Fibroblast of lung (primary cell): ENCODE measurements at regions not wholly inside any gene's neighbourhood (a gene's known extent, or its start where the extent isn't known, plus 50 kb on each side); places are given as distances from the start of the nearest gene placed in this dataset.

Experiments used
- DNase-seq, 2 donors: peaks; one replicate each; pipeline versions ENCODE4 v3.0.0 to v3.0.0-alpha.2; 2010; ENCODE audit warnings: low read depth in 2 of 2
- H2AFZ ChIP-seq: 2 replicates; pipeline ENCODE4 v1.5.1; 2012; ENCODE audit warnings: low read length, control low read depth, inconsistent platforms
- H3K27ac ChIP-seq: 2 replicates; pipeline ENCODE4 v1.5.1; 2011; ENCODE audit warnings: low read length, control low read depth; ENCODE audit not compliant: insufficient read depth
- H3K27me3 ChIP-seq: 2 replicates; pipeline ENCODE4 v1.5.1; 2011; ENCODE audit warnings: mild to moderate bottlenecking, low read length; ENCODE audit not compliant: control insufficient read depth, insufficient read depth
- H3K36me3 ChIP-seq: 2 replicates; pipeline ENCODE4 v1.5.1; 2011; ENCODE audit warnings: low read length; ENCODE audit not compliant: control insufficient read depth, insufficient read depth
- H3K4me1 ChIP-seq: 2 replicates; pipeline ENCODE4 v1.5.1; 2011; ENCODE audit warnings: low read length; ENCODE audit not compliant: control insufficient read depth, insufficient read depth; ENCODE audit errors: extremely low read depth
- H3K4me2 ChIP-seq: 2 replicates; pipeline ENCODE4 v1.5.1; 2011; ENCODE audit warnings: low read length, control low read depth; ENCODE audit not compliant: insufficient read depth; ENCODE audit errors: extremely low read depth
- H3K4me3 ChIP-seq, 4 experiments: fragments of 200-600 bp in 1 of 4; sonication (generic) in 1 of 4; replicated peaks in 1 of 4; 2 replicates each; pipeline ENCODE4 v1.5.1; 2011 to 2016; ENCODE audit warnings: low read length in 4 of 4, low read depth in 3 of 4, mild to moderate bottlenecking in 3 of 4, control low read depth in 2 of 4, inconsistent platforms in 1 of 4, mixed read lengths in 1 of 4; ENCODE audit not compliant: insufficient read depth in 1 of 4; ENCODE audit errors: control extremely low read depth in 1 of 4
- H3K79me2 ChIP-seq: 2 replicates; pipeline ENCODE4 v1.5.1; 2012; ENCODE audit warnings: mild to moderate bottlenecking, low read length, inconsistent platforms; ENCODE audit not compliant: control insufficient read depth, insufficient read depth
- H3K9ac ChIP-seq: 2 replicates; pipeline ENCODE4 v1.5.1; 2011; ENCODE audit warnings: mild to moderate bottlenecking, low read length, control low read depth; ENCODE audit not compliant: insufficient read depth
- H3K9me3 ChIP-seq: 2 replicates; pipeline ENCODE4 v1.5.1; 2012; ENCODE audit warnings: low read depth, low read length; ENCODE audit not compliant: control insufficient read depth, insufficient read depth
- H4K20me1 ChIP-seq: 2 replicates; pipeline ENCODE4 v1.5.1; 2011; ENCODE audit warnings: low read length; ENCODE audit not compliant: control insufficient read depth, insufficient read depth; ENCODE audit errors: extremely low read depth
- CTCF ChIP-seq, 2 donors: IDR thresholded peaks in 1 of 2; conservative IDR thresholded peaks in 1 of 2; 1 replicate in 1 of 2; 2 replicates in 1 of 2; pipeline ENCODE4 v1.5.1; 2011 to 2012; ENCODE audit warnings: low read length in 2 of 2, control low read depth in 1 of 2, inconsistent platforms in 1 of 2, low read depth in 1 of 2, mild to moderate bottlenecking in 1 of 2
- EZH2 ChIP-seq: IDR thresholded peaks from 2 replicates; pipeline ENCODE4 v1.5.1; 2012; ENCODE audit warnings: low read length, control low read depth, mild to moderate bottlenecking; ENCODE audit errors: missing control alignments

DNA sequence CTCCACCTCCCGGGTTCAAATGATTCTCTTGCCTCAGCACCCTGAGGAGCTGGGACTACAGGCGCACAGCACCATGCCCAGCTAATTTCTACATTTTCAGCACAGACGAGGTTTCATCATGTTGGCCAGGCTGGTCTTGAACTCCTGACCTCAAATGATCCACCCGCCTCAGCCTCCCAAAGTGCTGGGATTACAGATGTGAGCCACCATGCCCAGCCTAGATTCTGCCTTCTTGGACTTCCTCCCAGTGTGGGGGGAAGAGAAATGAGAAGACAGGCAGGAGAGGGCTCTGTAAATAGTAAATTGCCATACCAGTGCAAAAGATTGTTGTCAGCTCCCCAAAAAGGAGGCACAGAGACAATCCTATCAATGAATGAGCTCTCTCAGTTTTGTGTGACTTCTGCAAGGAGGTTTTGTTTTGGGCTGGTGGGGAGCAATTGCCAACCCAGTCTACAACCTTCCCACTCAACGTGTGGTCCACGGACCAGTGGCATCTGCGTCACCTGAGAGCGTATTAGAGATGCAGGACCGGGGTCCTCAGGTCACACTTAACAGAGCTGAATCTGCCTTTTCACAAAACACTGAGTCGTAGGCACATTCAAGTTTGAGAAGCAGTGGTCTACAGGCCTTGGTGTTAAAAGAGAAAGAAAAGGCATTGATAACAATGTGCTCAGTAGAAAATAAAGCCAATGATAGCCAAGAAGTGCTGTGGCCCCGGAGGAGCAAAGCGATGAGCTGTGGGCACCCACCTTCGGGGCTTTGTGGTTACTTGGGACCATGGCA lies 78.1 kb downstream of the MYCN start:
- H3K4me2 ChIP-seq, result no peak overlapping the region

GRCh38 chr2:16016282-16016681 lies 75.9 kb downstream of the MYCN start:
- Histone ChIP-seq H2AFZ (no peak overlapping the region), H3K79me2 (no peaks in the 10 kb centered on the region), H4K20me1 (no peaks in the 10 kb centered on the region), H3K36me3 (no peaks in the 10 kb centered on the region), H3K4me1 (no peaks in the 10 kb centered on the region), H3K4me3 (no peak overlapping the region), H3K27me3 (no peaks in the 10 kb centered on the region), H3K9ac (no peak overlapping the region), H3K4me2 (no peak overlapping the region), H3K9me3 (no peaks in the 10 kb centered on the region), H3K27ac (no peak overlapping the region)
- no peak for DNase-seq
- no peak for TF ChIP-seq CTCF (conservative IDR thresholded peaks at IDR 0.05 in 1 of 2, IDR thresholded peaks at IDR 0.05 in 1 of 2; ENCODE audit: low read depth in 1 of 2, low read length in 2 of 2)
- no peak for TF ChIP-seq EZH2

More for the DNA sequence above, 78.1 kb downstream of the MYCN start:
- no peaks in the 10 kb centered on the region for H4K20me1 ChIP-seq
- no peaks in the 10 kb centered on the region for H3K79me2 ChIP-seq
- H3K4me3 ChIP-seq, result no peak overlapping the region
- no peaks in the 10 kb centered on the region for H3K4me1 ChIP-seq
- TF ChIP-seq CTCF (conservative IDR thresholded peaks at IDR 0.05 in 1 of 2, IDR thresholded peaks at IDR 0.05 in 1 of 2; ENCODE audit: low read depth in 1 of 2, low read length in 2 of 2) (no peak), EZH2 (no peak)
- H3K36me3 ChIP-seq, result no peaks in the 10 kb centered on the region
- no peak overlapping the region for H2AFZ ChIP-seq
- no peaks in the 10 kb centered on the region for H3K27me3 ChIP-seq
- no peak for DNase-seq
- no peak overlapping the region for H3K27ac ChIP-seq
- H3K9ac ChIP-seq, result no peak overlapping the region
- no peaks in the 10 kb centered on the region for H3K9me3 ChIP-seq

GRCh38 chr2:16015903-16016265 lies 75.5 kb downstream of the MYCN start:
- no peaks in the 10 kb centered on the region for H3K9me3 ChIP-seq
- H2AFZ ChIP-seq, result no peak overlapping the region
- H3K79me2 ChIP-seq, result no peaks in the 10 kb centered on the region
- H3K36me3 ChIP-seq, result no peaks in the 10 kb centered on the region
- no peak overlapping the region for H3K9ac ChIP-seq
- H3K27ac ChIP-seq, result no peak overlapping the region
- H3K4me1 ChIP-seq, result no peaks in the 10 kb centered on the region
- H3K4me3 ChIP-seq, result no peak overlapping the region
- DNase-seq, result no peak
- no peaks in the 10 kb centered on the region for H3K27me3 ChIP-seq
- no peak for TF ChIP-seq EZH2
- TF ChIP-seq CTCF (conservative IDR thresholded peaks at IDR 0.05 in 1 of 2, IDR thresholded peaks at IDR 0.05 in 1 of 2; ENCODE audit: low read depth in 1 of 2, low read length in 2 of 2), result no peak
- H3K4me2 ChIP-seq, result no peak overlapping the region
- H4K20me1 ChIP-seq, result no peaks in the 10 kb centered on the region
